ENCODE measurements at regions not wholly inside any gene's neighbourhood (a gene's known extent, or its start where the extent isn't known, plus 50 kb on each side); places are given as distances from the start of the nearest gene placed in this dataset.
A peak's percentile ranks its signal among the peaks of the same experiment; 100 is the strongest.

DNA sequence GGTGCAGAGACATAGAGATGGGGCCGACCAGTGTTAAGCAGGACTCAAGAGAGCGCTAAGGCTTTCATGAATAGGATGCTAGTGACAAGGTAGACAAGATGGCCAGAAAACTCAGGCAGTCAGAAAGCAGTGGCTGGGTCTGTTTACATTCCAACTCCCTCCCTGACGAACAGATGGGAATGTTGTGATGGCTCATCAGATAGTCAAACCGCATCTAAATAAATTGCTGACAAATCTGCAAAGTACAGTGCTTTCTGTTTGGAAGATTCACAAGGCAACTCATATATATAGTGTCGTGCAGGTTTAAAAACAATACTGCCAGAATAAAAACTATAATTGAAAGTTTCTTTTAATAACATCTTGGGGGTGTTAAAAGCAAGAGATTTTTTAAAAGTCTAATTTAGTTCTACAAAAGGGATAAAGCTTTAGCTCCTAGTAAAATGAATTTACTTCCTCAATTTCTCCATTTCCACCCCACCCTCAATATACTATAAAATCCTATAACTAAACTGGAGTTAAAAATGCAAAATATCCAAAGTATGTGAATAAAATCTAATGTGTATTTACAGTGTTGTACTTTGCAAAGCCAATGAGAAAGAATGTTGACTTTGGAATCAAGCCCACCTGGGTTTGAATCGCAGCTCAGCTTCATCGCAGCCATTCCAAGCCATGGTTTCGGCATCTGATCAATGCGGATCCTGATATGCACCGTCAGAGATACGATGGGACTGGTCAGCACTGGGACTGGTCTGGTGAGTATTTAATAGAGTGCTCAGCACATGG is 247.3 kb upstream of the PDE10A start:
- DNase-seq (ENCODE audit: low spot score) = no peak

DNA sequence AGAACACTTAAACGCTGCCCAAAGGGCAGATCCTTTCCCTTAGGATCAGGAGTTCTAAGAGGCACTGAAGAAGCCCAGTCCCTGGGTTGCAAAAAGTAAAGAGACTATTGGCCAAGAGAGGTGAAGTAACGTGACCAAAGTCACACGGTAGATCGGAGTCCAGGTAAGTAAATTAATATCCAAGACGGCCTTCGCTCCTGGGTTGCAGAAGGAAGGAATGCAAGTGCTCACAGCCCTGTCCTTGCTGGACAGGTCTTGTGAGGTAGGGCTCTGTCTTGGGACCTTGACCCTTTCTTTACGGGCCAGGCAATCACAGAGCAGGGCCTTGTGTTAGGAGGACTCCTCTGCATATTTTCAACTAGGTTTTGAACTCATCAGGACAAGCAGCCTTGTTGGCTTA is 243.7 kb upstream of the PDE10A start:
- DNase-seq (ENCODE audit: low spot score) = no peak

DNA sequence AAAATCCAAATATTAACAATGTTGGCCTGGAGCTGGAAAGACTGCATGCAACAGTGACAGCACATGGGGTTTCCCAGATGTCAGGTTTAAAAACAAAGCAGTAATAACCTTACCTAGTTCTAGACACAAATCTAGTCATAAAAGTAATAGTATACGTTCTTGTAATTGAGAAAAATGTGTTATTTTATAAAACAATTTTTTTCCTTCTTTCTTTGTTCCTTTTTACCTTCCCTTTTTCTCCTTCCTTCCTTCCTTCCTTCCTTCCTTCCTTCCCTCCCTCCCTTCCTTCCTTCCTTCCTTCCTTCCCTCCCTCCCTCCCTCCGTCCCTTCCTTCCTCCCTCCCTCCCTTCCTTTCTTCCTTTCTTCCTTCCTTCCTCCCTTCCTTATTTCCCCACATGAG is 242.7 kb upstream of the PDE10A start:
- no peak for DNase-seq (ENCODE audit: low spot score)

- DNase-seq (ENCODE audit: low spot score) = no peak
Measured at GRCh38 chr6:165900970-165901369, 237.9 kb upstream of the PDE10A start.

DNA sequence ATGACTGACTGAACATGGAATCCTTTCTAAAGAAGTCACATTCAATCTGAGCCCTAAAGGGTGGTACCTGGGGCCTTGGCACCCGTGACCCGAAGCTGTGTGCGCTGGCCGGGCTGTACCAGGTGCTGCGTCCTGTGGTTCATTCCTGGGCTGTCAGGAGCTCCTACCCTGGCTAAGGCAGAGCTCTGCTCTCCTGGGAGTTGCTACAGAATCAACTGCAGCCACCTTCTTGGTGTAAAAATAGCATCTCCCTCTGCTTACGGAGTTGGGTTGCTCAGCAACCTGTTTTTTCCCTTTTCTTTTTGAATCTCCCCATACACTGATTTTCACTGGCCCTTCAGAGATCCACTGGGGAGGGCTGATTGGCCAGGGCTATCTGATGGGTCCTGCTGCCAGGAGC is 236.6 kb upstream of the PDE10A start:
- DNase-seq (ENCODE audit: low spot score) = no peak

DNA sequence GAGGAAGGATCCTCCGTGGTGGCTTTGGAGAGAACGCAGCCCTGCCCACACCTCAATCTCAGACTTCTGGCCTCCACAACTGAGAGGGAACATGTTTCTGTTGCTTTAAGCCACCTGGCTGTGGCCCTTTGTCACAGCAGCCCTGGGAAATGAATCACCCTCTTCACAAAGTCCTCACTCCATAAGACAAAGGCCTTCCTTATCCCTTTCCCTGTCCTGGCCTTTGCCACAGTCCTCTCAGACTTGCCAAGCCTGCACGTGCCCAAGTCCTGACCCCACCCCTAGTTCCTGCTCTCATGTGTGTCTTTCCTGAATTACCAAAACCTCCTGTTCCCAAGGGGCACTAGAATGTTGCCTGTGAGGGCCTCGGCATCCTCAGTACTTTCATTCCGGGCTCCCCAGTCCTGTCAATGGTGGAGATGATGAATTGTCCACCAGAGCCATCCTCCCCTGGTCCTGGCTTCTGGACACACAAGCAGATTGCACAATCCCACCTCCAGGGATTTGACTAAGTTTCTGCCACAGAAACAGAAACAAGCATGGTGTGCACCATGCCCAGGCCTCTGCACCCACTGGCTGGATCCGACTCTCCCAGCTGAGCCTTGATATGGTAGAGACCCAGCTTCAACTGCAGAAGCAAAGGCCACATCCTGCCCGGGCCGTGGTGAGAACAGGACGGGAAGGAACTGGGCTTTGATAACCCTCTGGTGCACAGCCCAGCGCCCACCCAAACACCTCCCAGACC is 232.6 kb upstream of the PDE10A start:
- no peak for DNase-seq (ENCODE audit: low spot score)

- no peak for DNase-seq (ENCODE audit: low spot score)
Measured at GRCh38 chr6:165894171-165894825, 231.3 kb upstream of the PDE10A start.

- DNase-seq (ENCODE audit: low spot score) = no peak
Measured at GRCh38 chr6:165893431-165893830, 230.4 kb upstream of the PDE10A start.

GRCh38 chr6:165891320-165891719 is 228.3 kb upstream of the PDE10A start:
- DNase-seq (ENCODE audit: low spot score) = no peak

DNA sequence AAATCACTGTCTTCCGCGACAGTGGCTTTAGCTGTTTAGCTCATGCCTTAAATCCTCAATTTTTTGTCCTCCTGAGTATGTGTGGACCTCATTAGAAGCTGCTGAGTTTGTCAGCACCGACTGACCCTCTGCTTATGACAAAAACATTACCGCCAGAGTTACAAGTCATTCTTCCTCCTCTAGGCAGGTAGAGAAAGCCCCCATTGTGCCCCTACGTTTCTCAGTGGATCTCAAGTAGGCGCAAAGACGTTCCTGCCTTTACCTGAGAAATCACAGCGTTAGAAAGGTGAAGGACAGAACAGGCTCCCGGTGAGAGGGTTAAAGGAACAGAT is 227.3 kb upstream of the PDE10A start:
- no peak for DNase-seq (ENCODE audit: low spot score)

- no peak for DNase-seq (ENCODE audit: low spot score)
Measured at GRCh38 chr6:165889636-165890403, 226.8 kb upstream of the PDE10A start.

DNA sequence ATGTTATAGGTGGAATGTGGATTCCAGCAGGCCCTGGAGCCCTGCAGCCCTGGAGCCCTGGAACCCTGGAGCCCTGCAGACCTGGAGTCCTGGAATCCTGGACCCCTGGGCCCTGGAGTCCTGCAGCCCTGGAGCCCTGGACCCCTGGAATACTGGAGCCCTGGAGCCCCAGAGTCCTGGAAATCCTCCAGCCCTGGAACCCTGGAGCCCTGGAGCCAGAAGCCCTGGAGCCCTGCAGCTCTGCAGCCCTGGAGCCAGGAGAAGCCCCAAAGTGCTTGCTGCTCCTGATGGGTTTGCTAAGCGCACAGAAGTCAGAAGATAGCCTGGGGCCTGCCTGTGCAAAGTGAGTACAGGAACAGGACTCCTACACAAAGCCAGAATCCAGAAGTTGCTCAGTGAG is 223.1 kb upstream of the PDE10A start:
- DNase-seq (ENCODE audit: low spot score) = no peak

DNA sequence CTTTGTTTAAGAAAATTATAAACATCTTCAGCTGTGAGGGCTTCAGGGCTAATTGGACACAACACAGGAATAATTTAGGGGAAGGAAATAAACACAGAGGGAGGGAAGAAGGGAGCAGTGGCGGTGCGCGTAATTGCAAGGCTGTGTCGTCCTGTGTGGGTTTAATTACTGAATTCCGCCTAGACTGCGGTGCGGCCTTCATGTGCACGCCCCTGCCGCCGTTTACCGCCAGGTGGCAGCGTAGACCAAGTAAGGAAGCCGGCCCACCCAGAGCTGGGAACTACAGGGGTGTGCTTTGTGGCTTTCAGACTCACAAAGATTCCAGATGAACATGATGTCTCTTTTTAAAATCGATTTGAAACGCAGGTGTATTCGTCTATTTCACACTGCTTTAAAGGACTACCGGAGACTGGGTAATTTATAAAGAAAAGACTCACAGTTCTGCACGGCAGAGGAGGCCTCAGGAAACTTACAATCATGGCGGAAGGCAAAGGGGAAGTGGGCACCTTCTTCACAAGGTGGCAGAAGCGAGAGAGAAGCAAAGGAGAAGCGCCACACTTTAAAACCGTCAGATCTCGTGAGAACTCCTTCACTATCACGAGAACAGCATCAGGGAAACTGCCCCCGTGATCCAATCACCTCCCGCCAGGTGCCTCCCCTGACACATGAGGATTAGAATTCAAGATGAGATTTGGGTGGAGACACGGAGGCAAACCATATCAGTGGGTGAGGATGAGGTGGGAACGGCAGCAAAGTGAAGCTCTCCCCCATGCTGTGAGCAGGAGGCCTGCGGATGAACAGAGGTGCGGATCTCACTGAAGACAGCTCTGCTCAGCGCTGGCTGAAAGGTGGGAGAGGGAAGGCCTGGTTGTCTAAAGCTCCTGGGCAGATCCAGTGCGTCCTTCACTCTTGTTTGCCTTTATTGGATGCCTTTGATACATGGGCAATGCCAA is 222.0 kb upstream of the PDE10A start:
- peak; percentile 23 for DNase-seq (ENCODE audit: low spot score)

GRCh38 chr6:165883851-165884640 is 221.0 kb upstream of the PDE10A start:
- no peak for DNase-seq (ENCODE audit: low spot score)

- no peak for DNase-seq (ENCODE audit: low spot score)
Measured at GRCh38 chr6:165881806-165882205, 218.8 kb upstream of the PDE10A start.

GRCh38 chr6:165880686-165881085 is 217.6 kb upstream of the PDE10A start:
- DNase-seq (ENCODE audit: low spot score) = no peak

- no peak for DNase-seq (ENCODE audit: low spot score)
Measured at GRCh38 chr6:165877773-165878172, 214.7 kb upstream of the PDE10A start.

GRCh38 chr6:165877192-165877591 is 214.2 kb upstream of the PDE10A start:
- DNase-seq (ENCODE audit: low spot score) = no peak

DNA sequence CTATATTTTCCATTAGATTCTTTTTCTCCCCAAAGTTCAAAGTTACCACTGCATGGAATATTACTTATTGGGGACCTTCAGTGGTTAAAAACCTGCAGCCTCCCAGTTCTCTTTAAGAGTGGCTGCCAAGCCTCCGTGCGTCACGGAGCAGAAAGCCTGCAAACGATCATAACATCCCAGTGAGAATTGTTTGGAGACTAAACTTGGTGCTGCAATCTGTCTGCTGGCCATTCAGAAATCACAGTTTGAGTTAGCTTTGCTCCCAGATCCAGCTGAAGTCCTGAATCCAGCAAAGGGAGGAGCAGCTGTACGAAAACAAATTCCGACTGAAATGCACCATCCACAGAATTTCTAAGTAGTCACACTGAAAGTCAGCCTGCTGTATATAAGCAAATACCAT is 213.5 kb upstream of the PDE10A start:
- no peak for DNase-seq (ENCODE audit: low spot score)

DNA sequence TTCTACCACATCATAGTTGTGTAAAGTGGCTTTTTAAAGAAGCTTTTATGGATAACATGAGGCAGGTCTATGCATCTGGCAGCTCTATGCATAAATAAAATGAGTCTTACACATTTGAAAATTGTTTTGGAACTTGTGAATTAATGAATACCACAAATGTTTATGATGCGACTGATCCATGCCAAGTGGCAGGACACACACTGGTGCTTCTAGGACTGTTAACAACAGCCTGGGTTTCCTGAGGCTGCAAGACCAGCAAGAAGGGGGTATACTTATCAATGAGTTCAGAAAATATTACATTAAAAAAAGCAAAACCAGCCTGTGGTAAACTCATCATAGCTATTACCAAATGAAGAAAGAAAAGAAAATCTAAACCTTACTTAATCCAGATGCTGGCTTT is 212.9 kb upstream of the PDE10A start:
- no peak for DNase-seq (ENCODE audit: low spot score)

DNA sequence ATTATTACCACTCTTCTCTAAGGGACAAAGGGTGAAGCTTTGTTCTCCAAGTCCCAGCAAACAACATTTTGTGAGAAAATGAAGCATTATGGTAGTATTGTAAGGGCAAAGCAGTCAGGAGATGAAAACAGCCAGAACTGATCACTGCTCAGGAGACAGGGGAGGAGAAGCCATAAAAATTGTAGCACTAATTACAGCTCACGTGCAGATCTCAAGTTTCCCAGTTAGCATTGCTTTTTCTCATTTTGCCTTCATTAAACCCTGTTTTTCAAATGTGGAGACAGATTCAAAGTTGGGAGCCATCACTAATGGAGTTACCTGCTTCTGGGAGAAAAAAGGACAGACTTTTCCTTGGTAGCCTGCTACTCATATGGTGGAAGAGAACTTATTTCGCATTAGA is 210.9 kb upstream of the PDE10A start:
- no peak for DNase-seq (ENCODE audit: low spot score)

Measured in hematopoietic multipotent progenitor cell treated with erythropoietin and hydrocortisone succinate and interleukin-3 and kit ligand, for 17 days (in vitro differentiated cells).